ENCODE measurements at regions not wholly inside any gene's neighbourhood (a gene's known extent, or its start where the extent isn't known, plus 50 kb on each side); places are given as distances from the start of the nearest gene placed in this dataset.

DNA sequence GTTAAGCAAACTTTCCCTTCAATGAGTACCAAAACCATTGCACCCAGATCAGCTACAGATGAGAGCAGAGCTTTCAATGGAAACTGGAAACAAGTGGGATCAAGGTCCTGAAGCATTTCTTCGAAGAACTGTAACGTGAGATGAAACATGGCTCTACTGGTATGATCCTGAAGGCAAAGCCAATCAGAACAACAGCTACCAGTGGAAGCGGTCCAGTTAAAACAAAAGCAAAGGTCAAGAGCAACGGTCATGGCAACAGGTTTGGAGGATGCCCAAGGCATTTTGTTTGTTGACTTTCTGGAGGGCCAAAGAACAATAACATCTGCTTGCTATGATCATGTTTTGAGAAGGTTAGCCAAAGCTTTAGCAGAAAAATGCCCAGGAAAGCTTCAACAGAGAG, 137.9 kb upstream of the CPSF6 start:
- no peaks in the 10 kb centered on the region for H3K27me3 ChIP-seq (ENCODE audit: control insufficient read depth, insufficient read depth, low read length)
- H3K4me3 ChIP-seq (ENCODE audit: low read depth, low read length) = no peak overlapping the region
- no peak for DNase-seq (ENCODE audit: low read depth, low spot score)
- TF ChIP-seq, protein P1, sequence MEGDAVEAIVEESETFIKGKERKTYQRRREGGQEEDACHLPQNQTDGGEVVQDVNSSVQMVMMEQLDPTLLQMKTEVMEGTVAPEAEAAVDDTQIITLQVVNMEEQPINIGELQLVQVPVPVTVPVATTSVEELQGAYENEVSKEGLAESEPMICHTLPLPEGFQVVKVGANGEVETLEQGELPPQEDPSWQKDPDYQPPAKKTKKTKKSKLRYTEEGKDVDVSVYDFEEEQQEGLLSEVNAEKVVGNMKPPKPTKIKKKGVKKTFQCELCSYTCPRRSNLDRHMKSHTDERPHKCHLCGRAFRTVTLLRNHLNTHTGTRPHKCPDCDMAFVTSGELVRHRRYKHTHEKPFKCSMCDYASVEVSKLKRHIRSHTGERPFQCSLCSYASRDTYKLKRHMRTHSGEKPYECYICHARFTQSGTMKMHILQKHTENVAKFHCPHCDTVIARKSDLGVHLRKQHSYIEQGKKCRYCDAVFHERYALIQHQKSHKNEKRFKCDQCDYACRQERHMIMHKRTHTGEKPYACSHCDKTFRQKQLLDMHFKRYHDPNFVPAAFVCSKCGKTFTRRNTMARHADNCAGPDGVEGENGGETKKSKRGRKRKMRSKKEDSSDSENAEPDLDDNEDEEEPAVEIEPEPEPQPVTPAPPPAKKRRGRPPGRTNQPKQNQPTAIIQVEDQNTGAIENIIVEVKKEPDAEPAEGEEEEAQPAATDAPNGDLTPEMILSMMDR (IDR thresholded peaks at IDR 0.05; ENCODE audit: low read depth, low read length) = no peak
- ChIA-PET CTCF (no interaction called here), POLR2A (no interaction called here)
- H3K9me3 ChIP-seq (ENCODE audit: control insufficient read depth, insufficient read depth, low read length) = no peaks in the 10 kb centered on the region
- no peak overlapping the region for H3K27ac ChIP-seq (ENCODE audit: low read depth, low read length)

DNA sequence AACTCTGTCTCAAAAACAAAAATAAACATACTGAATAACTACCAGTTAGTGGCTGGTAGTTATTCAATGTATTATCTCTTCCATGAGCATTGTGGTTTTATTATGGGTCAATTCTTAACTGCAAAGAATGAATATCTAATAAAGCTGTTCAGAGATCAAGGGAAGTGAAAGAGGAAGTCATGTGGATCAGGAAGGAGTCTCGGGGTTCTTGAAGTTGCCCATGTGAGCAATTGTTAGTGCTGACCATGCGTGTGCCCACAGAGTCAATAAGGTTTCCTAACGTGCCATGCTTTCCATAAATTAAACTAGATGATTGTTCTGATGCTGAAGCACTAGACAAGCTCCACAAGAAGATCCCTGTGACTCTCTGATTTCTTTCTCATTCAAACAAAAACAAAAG, 136.5 kb upstream of the CPSF6 start:
- H3K9me3 ChIP-seq (ENCODE audit: control insufficient read depth, insufficient read depth, low read length) = no peaks in the 10 kb centered on the region
- CTCF ChIA-PET = interaction anchor here (0.6 kb wide), 1 partner anchor 46 kb away, joined by 6 read pairs; no protein-coding TSS in a partner anchor
- TF ChIP-seq, protein P1 (IDR thresholded peaks at IDR 0.05; ENCODE audit: low read depth, low read length) = no peak
- no peak for DNase-seq (ENCODE audit: low read depth, low spot score)
- POLR2A ChIA-PET = no interaction called here
- H3K27ac ChIP-seq (ENCODE audit: low read depth, low read length) = no peak overlapping the region
- peaks cover 3% of the 10 kb centered on the region for H3K27me3 ChIP-seq (ENCODE audit: control insufficient read depth, insufficient read depth, low read length)
- H3K4me3 ChIP-seq (ENCODE audit: low read depth, low read length) = no peak overlapping the region

DNA sequence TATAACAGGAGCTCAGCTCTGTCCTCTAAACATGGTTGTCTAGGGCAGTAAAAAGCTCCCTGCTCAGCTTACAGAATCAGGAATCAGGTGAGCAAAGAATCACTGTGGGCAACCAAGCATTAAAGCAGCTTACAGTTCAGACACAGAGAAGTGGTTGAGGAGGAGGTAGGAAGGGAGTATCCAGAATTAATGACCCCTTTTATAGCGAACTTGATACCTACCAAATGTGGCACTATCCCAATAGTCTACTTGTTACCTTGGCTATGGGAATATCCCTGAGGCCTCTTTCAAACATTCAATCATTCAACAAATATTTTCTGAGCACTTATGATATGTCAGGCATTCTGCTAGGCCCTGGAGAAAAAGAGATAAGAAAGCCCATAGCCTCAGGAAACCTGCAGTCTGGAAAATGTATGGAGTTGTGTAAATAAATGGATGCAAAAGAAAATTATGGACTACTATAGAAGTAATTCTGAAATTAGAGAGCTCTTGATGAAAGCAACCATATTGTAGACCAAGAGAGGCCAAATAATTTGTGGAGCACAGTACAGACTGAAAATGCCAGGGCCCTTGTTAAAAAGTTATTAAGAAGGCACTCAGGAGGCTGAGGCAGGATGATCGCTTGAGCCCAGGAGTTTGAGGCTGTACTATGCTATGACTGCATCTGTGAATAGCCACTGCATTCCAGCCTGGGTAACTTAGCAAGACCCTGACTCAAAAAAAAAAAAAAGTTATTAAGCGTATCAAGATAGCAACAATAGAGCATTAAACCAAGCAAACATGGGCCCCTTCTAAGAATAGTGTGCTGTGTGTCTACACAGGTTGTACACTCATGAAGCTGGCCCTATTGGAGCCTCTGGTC, 134.0 kb upstream of the CPSF6 start:
- Histone ChIP-seq H3K4me3 (ENCODE audit: low read depth, low read length) (no peak overlapping the region), H3K9me3 (ENCODE audit: control insufficient read depth, insufficient read depth, low read length) (no peaks in the 10 kb centered on the region), H3K27ac (ENCODE audit: low read depth, low read length) (no peak overlapping the region), H3K27me3 (ENCODE audit: control insufficient read depth, insufficient read depth, low read length) (peaks cover 3% of the 10 kb centered on the region)
- TF ChIP-seq, protein P1 (IDR thresholded peaks at IDR 0.05; ENCODE audit: low read depth, low read length) = no peak
- no peak for DNase-seq (ENCODE audit: low read depth, low spot score)
- ChIA-PET POLR2A (no interaction called here), CTCF (interaction anchor here (0.5 to 0.9 kb wide), 4 partner anchors 35 to 1119 kb away, joined by 3 to 4 read pairs (median 3); no protein-coding TSS in a partner anchor)

- ChIA-PET CTCF (no interaction called here), POLR2A (no interaction called here)
- TF ChIP-seq, protein P1 (IDR thresholded peaks at IDR 0.05; ENCODE audit: low read depth, low read length) = no peak
- peaks cover 3% of the 10 kb centered on the region for H3K27me3 ChIP-seq (ENCODE audit: control insufficient read depth, insufficient read depth, low read length)
- H3K27ac ChIP-seq (ENCODE audit: low read depth, low read length) = no peak overlapping the region
- no peak overlapping the region for H3K4me3 ChIP-seq (ENCODE audit: low read depth, low read length)
- no peak for DNase-seq (ENCODE audit: low read depth, low spot score)
- no peaks in the 10 kb centered on the region for H3K9me3 ChIP-seq (ENCODE audit: control insufficient read depth, insufficient read depth, low read length)
Observed at GRCh38 chr12:69106482-69107118, 132.8 kb upstream of the CPSF6 start.

- Histone ChIP-seq H3K9me3 (ENCODE audit: control insufficient read depth, insufficient read depth, low read length) (no peaks in the 10 kb centered on the region), H3K4me3 (ENCODE audit: low read depth, low read length) (no peak overlapping the region), H3K27ac (ENCODE audit: low read depth, low read length) (no peak overlapping the region), H3K27me3 (ENCODE audit: control insufficient read depth, insufficient read depth, low read length) (peaks cover 3% of the 10 kb centered on the region)
- TF ChIP-seq, protein P1 (IDR thresholded peaks at IDR 0.05; ENCODE audit: low read depth, low read length) = no peak
- no peak for DNase-seq (ENCODE audit: low read depth, low spot score)
- POLR2A ChIA-PET = no interaction called here
- CTCF ChIA-PET = no interaction called here
Observed at GRCh38 chr12:69107541-69107940, 131.8 kb upstream of the CPSF6 start.

Measured in AG04450 (cell line).